ENCODE measurements at regions not wholly inside any gene's neighbourhood (a gene's known extent, or its start where the extent isn't known, plus 50 kb on each side); places are given as distances from the start of the nearest gene placed in this dataset.
"Not testable (repeated sequence)": the region's sequence is repeated elsewhere in the genome, so short reads cannot be mapped to it uniquely, and the experiment has no call there.

GRCh38 chr1:157262891-157263290, 124.7 kb upstream of the ETV3 start:
- H3K4me2 ChIP-seq (ENCODE audit: low read length) = no peak overlapping the region
- H3K9ac ChIP-seq = no peak overlapping the region
- H3K9me3 ChIP-seq (ENCODE audit: control insufficient read depth, low read length) = no peaks in the 10 kb centered on the region
- no peaks in the 10 kb centered on the region for H3K27me3 ChIP-seq (ENCODE audit: control insufficient read depth, insufficient read depth, low read length)
- no peaks in the 10 kb centered on the region for H3K4me1 ChIP-seq
- no peak overlapping the region for H3K4me3 ChIP-seq (ENCODE audit: low read depth, low read length)
- no peaks in the 10 kb centered on the region for H3K36me3 ChIP-seq (ENCODE audit: control insufficient read depth, insufficient read depth, low read length)
- H3K79me2 ChIP-seq = no peaks in the 10 kb centered on the region
- H2AFZ ChIP-seq = no peak overlapping the region
- TF ChIP-seq CTCF (IDR thresholded peaks at IDR 0.05) = no peak
- no peak overlapping the region for H3K27ac ChIP-seq

GRCh38 chr1:157262422-157262821, 124.2 kb upstream of the ETV3 start:
- H3K27me3 ChIP-seq (ENCODE audit: control insufficient read depth, insufficient read depth, low read length) = no peaks in the 10 kb centered on the region
- H3K27ac ChIP-seq = no peak overlapping the region
- no peaks in the 10 kb centered on the region for H3K4me1 ChIP-seq
- H3K9ac ChIP-seq = no peak overlapping the region
- H2AFZ ChIP-seq = no peak overlapping the region
- TF ChIP-seq CTCF (IDR thresholded peaks at IDR 0.05) = no peak
- H3K36me3 ChIP-seq (ENCODE audit: control insufficient read depth, insufficient read depth, low read length) = no peaks in the 10 kb centered on the region
- H3K4me2 ChIP-seq (ENCODE audit: low read length) = no peak overlapping the region
- H3K4me3 ChIP-seq (ENCODE audit: low read depth, low read length) = no peak overlapping the region
- no peaks in the 10 kb centered on the region for H3K9me3 ChIP-seq (ENCODE audit: control insufficient read depth, low read length)
- H3K79me2 ChIP-seq = no peaks in the 10 kb centered on the region

DNA sequence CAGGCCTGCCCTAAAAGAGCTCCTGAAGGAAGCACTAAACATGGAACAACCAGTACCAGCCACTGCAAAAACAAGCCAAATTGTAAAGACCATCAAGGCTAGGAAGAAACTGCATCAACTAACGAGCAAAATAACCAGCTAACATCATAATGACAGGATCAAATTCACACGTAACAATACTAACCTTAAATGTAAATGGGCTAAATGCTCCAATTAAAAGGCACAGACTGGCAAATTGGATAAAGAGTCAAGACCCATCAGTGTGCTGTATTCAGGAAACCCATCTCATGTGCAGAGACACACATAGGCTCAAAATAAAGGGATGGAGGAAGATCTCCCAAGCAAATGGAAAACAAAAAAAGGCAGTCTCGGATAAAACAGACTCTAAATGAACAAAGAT, 117.7 kb upstream of the ETV3 start:
- not testable (repeated sequence) for H3K79me2 ChIP-seq; H3K27ac ChIP-seq; H3K36me3 ChIP-seq (ENCODE audit: control insufficient read depth, insufficient read depth, low read length); H3K4me1 ChIP-seq; H2AFZ ChIP-seq; H3K27me3 ChIP-seq (ENCODE audit: control insufficient read depth, insufficient read depth, low read length); H3K9me3 ChIP-seq (ENCODE audit: control insufficient read depth, low read length); H3K4me3 ChIP-seq (ENCODE audit: low read depth, low read length); H3K4me2 ChIP-seq (ENCODE audit: low read length); H3K9ac ChIP-seq

DNA sequence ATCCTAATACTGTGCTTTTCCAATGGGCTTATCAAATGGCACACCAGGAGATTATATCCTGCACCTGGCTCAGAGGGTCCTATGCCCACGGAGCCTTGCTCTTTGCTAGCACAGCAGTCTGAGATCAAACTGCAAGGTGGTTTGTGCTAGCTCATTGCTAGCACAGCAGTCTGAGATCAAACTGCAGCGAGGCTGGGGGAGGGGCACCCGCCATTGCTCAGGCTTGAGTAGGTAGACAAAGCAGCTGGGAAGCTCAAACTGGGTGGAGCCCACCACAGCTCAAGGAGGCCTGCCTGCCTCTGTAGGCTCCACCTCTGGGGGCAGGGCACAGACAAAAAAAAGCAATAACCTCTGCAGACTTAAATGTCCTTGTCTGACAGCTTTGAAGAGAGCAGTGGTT, 116.0 kb upstream of the ETV3 start:
- not testable (repeated sequence) for H3K4me1 ChIP-seq; H3K36me3 ChIP-seq (ENCODE audit: control insufficient read depth, insufficient read depth, low read length); H3K27ac ChIP-seq; H3K79me2 ChIP-seq; H3K9ac ChIP-seq; H3K27me3 ChIP-seq (ENCODE audit: control insufficient read depth, insufficient read depth, low read length); H3K4me3 ChIP-seq (ENCODE audit: low read depth, low read length); H3K4me2 ChIP-seq (ENCODE audit: low read length); H3K9me3 ChIP-seq (ENCODE audit: control insufficient read depth, low read length); H2AFZ ChIP-seq

- Histone ChIP-seq H3K79me2 (no peaks in the 10 kb centered on the region), H3K4me1 (no peaks in the 10 kb centered on the region), H3K4me2 (ENCODE audit: low read length) (no peak overlapping the region), H3K36me3 (ENCODE audit: control insufficient read depth, insufficient read depth, low read length) (no peaks in the 10 kb centered on the region), H3K27me3 (ENCODE audit: control insufficient read depth, insufficient read depth, low read length) (no peaks in the 10 kb centered on the region), H3K9ac (no peak overlapping the region), H3K4me3 (ENCODE audit: low read depth, low read length) (no peak overlapping the region), H2AFZ (no peak overlapping the region), H3K9me3 (ENCODE audit: control insufficient read depth, low read length) (no peaks in the 10 kb centered on the region), H3K27ac (no peak overlapping the region)
- TF ChIP-seq CTCF (IDR thresholded peaks at IDR 0.05) = no peak
Observed at GRCh38 chr1:157252473-157252872, 114.3 kb upstream of the ETV3 start.

DNA sequence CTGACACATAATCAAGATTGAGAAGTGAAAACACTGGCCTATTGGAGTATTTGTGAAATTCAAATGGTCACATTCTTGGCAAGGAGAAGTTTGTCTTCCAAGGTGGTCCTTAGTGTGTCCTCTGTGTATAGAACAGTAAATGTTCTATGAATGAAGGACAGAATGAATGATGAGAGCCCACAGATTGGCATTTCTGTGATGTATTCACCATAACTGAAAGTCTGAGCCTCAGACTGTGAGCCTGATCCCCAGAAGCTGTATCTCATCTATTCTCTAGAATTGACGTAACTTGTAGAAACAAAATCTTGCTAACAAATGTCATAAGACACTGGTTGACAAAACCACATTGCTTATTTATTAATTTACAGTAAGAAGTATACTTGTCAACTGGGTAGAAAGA, 111.5 kb upstream of the ETV3 start:
- H3K9me3 ChIP-seq (ENCODE audit: control insufficient read depth, low read length) = no peaks in the 10 kb centered on the region
- H3K4me3 ChIP-seq (ENCODE audit: low read depth, low read length) = no peak overlapping the region
- no peak overlapping the region for H3K9ac ChIP-seq
- TF ChIP-seq CTCF (IDR thresholded peaks at IDR 0.05) = no peak
- H3K27me3 ChIP-seq (ENCODE audit: control insufficient read depth, insufficient read depth, low read length) = no peaks in the 10 kb centered on the region
- no peak overlapping the region for H2AFZ ChIP-seq
- no peaks in the 10 kb centered on the region for H3K36me3 ChIP-seq (ENCODE audit: control insufficient read depth, insufficient read depth, low read length)
- no peaks in the 10 kb centered on the region for H3K79me2 ChIP-seq
- H3K27ac ChIP-seq = no peak overlapping the region
- H3K4me2 ChIP-seq (ENCODE audit: low read length) = no peak overlapping the region
- no peaks in the 10 kb centered on the region for H3K4me1 ChIP-seq

Data from parathyroid adenoma (tissue), 2 donors.